Natural killer cell treated with Interleukin-12 subunit alpha and Interleukin-12 subunit beta and Interleukin-15 and Interleukin-18, amount 100 ng/mL, for 72 hours (primary cell): ENCODE measurements at regions not wholly inside any gene's neighbourhood (a gene's known extent, or its start where the extent isn't known, plus 50 kb on each side); places are given as distances from the start of the nearest gene placed in this dataset.
"Not testable (repeated sequence)": the region's sequence is repeated elsewhere in the genome, so short reads cannot be mapped to it uniquely, and the experiment has no call there.

Experiments
- ATAC-seq, 2 donors: fragments of 150-1000 bp; cut with Tn5 transposase in 1 of 2; sonication (Bioruptor Pico), chemical (Tn5 transposase) in 1 of 2; 2 replicates each; pipeline ENCODE4 v1.10.0; 2021
- DNase-seq: peaks from one replicate; pipeline ENCODE4 v3.0.0; 2022; ENCODE audit warnings: low spot score
- H3K27ac Mint-ChIP-seq, 2 donors: 1 replicate in 1 of 2; 2 replicates in 1 of 2; pipeline ENCODE4 v1.8.0; 2022; ENCODE audit warnings: mixed read lengths in 2 of 2, mild to moderate bottlenecking in 1 of 2, moderate library complexity in 1 of 2
- H3K27me3 Mint-ChIP-seq, 2 donors: 1 replicate in 1 of 2; 2 replicates in 1 of 2; pipeline ENCODE4 v1.8.0; 2022; ENCODE audit warnings: mixed read lengths in 2 of 2
- H3K36me3 Mint-ChIP-seq: one replicate; pipeline ENCODE4 v1.8.0; 2022; ENCODE audit warnings: mixed read lengths
- H3K4me1 Mint-ChIP-seq, 2 donors: 1 replicate in 1 of 2; 2 replicates in 1 of 2; pipeline ENCODE4 v1.8.0; 2022; ENCODE audit warnings: low read depth in 2 of 2, mixed read lengths in 2 of 2, mild to moderate bottlenecking in 1 of 2
- H3K4me3 Mint-ChIP-seq: one replicate; pipeline ENCODE4 v1.8.0; 2022; ENCODE audit warnings: mixed read lengths
- H3K9me3 Mint-ChIP-seq: 2 replicates; pipeline ENCODE4 v1.8.0; 2022; ENCODE audit warnings: mixed read lengths

GRCh38 chr16:34609435-34609834 is 1150.0 kb downstream of the TP53TG3F start:
- not testable (repeated sequence) for H3K4me1 Mint-ChIP-seq, ATAC-seq, H3K4me3 Mint-ChIP-seq, DNase-seq, H3K27me3 Mint-ChIP-seq, H3K27ac Mint-ChIP-seq
- Mint-ChIP-seq H3K9me3 (peaks cover 89% of the 10 kb centered on the region), H3K36me3 (peaks cover 75% of the 10 kb centered on the region)
